ENCODE measurements at regions not wholly inside any gene's neighbourhood (a gene's known extent, or its start where the extent isn't known, plus 50 kb on each side); places are given as distances from the start of the nearest gene placed in this dataset.

DNA sequence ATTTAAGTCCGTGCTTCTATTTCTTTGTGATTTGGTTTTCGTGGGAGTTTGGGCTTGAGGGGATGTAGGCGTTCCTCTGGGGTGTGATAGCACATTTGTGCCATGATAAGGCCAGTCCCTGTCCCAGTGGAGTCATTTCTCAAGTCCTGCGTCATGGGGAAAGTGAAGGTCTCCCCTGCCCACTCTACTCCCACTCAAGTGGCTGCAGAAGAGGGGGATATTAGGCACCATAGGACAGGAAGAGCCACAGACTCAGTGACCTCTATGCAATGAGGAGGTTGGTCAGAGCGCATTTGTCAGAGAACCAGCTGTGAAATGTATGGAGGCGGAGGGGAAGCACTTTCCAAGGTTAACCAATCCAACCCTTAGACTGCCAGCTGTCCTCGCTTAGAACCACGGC, 51.9 kb upstream of the EDN1 start (continued):
- no peak for TF ChIP-seq CBX5 (IDR thresholded peaks at IDR 0.05; ENCODE audit: low read depth, low read length)
- no peak for TF ChIP-seq SIX5 (IDR thresholded peaks at IDR 0.05; ENCODE audit: low read depth, low read length)
- no peak for TF ChIP-seq HDAC2 (IDR thresholded peaks at IDR 0.05; ENCODE audit: borderline replicate concordance in 1 of 2, low read depth in 2 of 2, low read length in 2 of 2)
